ENCODE measurements at regions not wholly inside any gene's neighbourhood (a gene's known extent, or its start where the extent isn't known, plus 50 kb on each side); places are given as distances from the start of the nearest gene placed in this dataset.
"Not testable (repeated sequence)": the region's sequence is repeated elsewhere in the genome, so short reads cannot be mapped to it uniquely, and the experiment has no call there.

GRCh38 chr2:58354230-58354629 lies 113.1 kb upstream of the FANCL start:
- no peak for TF ChIP-seq CTCF (IDR thresholded peaks at IDR 0.05; ENCODE audit: low read depth, low read length)
- H3K4me3 ChIP-seq (ENCODE audit: low read depth, low read length) = no peak overlapping the region

- H3K4me3 ChIP-seq (ENCODE audit: low read depth, low read length) = no peak overlapping the region
- TF ChIP-seq CTCF (IDR thresholded peaks at IDR 0.05; ENCODE audit: low read depth, low read length) = no peak
Observed at GRCh38 chr2:58350484-58350883, 109.4 kb upstream of the FANCL start.

GRCh38 chr2:58347810-58348209 lies 106.7 kb upstream of the FANCL start:
- no peak for TF ChIP-seq CTCF (IDR thresholded peaks at IDR 0.05; ENCODE audit: low read depth, low read length)

GRCh38 chr2:58341047-58341446 lies 99.9 kb upstream of the FANCL start:
- no peak overlapping the region for H3K4me3 ChIP-seq (ENCODE audit: low read depth, low read length)
- no peak for TF ChIP-seq CTCF (IDR thresholded peaks at IDR 0.05; ENCODE audit: low read depth, low read length)

More at GRCh38 chr2:58347810-58348209, 106.7 kb upstream of the FANCL start:
- no peak overlapping the region for H3K4me3 ChIP-seq (ENCODE audit: low read depth, low read length)

- H3K4me3 ChIP-seq (ENCODE audit: low read depth, low read length) = no peak overlapping the region
- no peak for TF ChIP-seq CTCF (IDR thresholded peaks at IDR 0.05; ENCODE audit: low read depth, low read length)
Observed at GRCh38 chr2:58339548-58340243, 98.6 kb upstream of the FANCL start.

- H3K4me3 ChIP-seq (ENCODE audit: low read depth, low read length) = no peak overlapping the region
- TF ChIP-seq CTCF (IDR thresholded peaks at IDR 0.05; ENCODE audit: low read depth, low read length) = no peak
Observed at GRCh38 chr2:58336416-58336815, 95.3 kb upstream of the FANCL start.

- H3K4me3 ChIP-seq (ENCODE audit: low read depth, low read length) = no peak overlapping the region
- no peak for TF ChIP-seq CTCF (IDR thresholded peaks at IDR 0.05; ENCODE audit: low read depth, low read length)
Observed at GRCh38 chr2:58334414-58334813, 93.3 kb upstream of the FANCL start.

GRCh38 chr2:58325296-58325895 lies 84.3 kb upstream of the FANCL start:
- not testable (repeated sequence) for H3K4me3 ChIP-seq (ENCODE audit: low read depth, low read length)

All from WI38 (cell line).